Esophagus muscularis mucosa (tissue), 3 donors: ENCODE measurements at regions not wholly inside any gene's neighbourhood (a gene's known extent, or its start where the extent isn't known, plus 50 kb on each side); places are given as distances from the start of the nearest gene placed in this dataset.

ENCODE experiments used
- POLR2AphosphoS5 ChIP-seq, 2 donors: sonication (generic); formaldehyde crosslinking; IDR thresholded peaks; one replicate each; pipeline ENCODE4 v1.6.1; 2017; ENCODE audit warnings: antibody characterized with exemption in 2 of 2
- TF ChIP-seq, protein P1 (sequence below), 3 experiments: fragments of 200-600 bp in 2 of 3; fragments of 450-650 bp in 1 of 3; sonication (generic) in 2 of 3; IDR thresholded peaks; one replicate each; pipeline ENCODE4 v1.5.1; 2017 to 2019; ENCODE audit warnings: antibody characterized with exemption in 3 of 3, mild to moderate bottlenecking in 2 of 3, moderate library complexity in 1 of 3

GRCh38 chr1:57704231-57704630 is 280.4 kb upstream of the DAB1 start:
- no peak for TF ChIP-seq POLR2AphosphoS5 (IDR thresholded peaks at IDR 0.05)
- TF ChIP-seq, protein P1, sequence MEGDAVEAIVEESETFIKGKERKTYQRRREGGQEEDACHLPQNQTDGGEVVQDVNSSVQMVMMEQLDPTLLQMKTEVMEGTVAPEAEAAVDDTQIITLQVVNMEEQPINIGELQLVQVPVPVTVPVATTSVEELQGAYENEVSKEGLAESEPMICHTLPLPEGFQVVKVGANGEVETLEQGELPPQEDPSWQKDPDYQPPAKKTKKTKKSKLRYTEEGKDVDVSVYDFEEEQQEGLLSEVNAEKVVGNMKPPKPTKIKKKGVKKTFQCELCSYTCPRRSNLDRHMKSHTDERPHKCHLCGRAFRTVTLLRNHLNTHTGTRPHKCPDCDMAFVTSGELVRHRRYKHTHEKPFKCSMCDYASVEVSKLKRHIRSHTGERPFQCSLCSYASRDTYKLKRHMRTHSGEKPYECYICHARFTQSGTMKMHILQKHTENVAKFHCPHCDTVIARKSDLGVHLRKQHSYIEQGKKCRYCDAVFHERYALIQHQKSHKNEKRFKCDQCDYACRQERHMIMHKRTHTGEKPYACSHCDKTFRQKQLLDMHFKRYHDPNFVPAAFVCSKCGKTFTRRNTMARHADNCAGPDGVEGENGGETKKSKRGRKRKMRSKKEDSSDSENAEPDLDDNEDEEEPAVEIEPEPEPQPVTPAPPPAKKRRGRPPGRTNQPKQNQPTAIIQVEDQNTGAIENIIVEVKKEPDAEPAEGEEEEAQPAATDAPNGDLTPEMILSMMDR (IDR thresholded peaks at IDR 0.05): no peak
